ENCODE measurements at regions not wholly inside any gene's neighbourhood (a gene's known extent, or its start where the extent isn't known, plus 50 kb on each side); places are given as distances from the start of the nearest gene placed in this dataset.
"Not testable (repeated sequence)": the region's sequence is repeated elsewhere in the genome, so short reads cannot be mapped to it uniquely, and the experiment has no call there.

DNA sequence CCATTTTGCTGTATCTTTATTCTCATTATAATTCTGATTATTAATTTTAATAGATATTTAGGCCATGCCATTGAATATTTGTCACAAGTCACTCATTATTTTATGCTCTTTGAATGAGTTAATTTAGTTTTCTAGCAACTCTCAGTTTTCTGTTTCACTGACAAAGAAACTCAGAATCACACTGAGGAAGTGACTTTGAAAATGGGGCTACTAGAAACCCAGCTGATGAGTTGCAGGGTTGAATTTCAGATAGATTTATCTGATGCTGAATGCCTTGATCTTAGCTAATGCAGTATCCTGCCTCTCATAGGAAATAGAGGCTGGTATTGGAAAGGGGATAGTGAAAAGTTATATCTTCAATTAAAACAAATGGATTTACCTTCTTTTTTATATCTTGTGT, 67.4 kb upstream of the PLA2G4A start:
- no peak overlapping the region for H3K4me3 Mint-ChIP-seq
- no peaks in the 10 kb centered on the region for H3K4me1 Mint-ChIP-seq
- Histone ChIP-seq H3K79me2 (ENCODE audit: control insufficient read depth, insufficient read depth, low read length) (no peaks in the 10 kb centered on the region), H3K36me3 (replicated peaks in 1 of 2; ENCODE audit: control extremely low read depth in 1 of 2, control insufficient read depth in 1 of 2, extremely low read depth in 1 of 2, insufficient read depth in 2 of 2, low read length in 1 of 2) (no peaks in the 10 kb centered on the region), H3K9me3 (ENCODE audit: control extremely low read depth in 1 of 3, control insufficient read depth in 2 of 3, insufficient read depth in 1 of 3, low read length in 2 of 3) (no peaks in the 10 kb centered on the region), H4K20me1 (ENCODE audit: control insufficient read depth, insufficient read depth, low read length, poor library complexity, severe bottlenecking) (no peaks in the 10 kb centered on the region), H2AFZ (ENCODE audit: insufficient read depth, low read depth, low read length, poor library complexity, severe bottlenecking) (no peak overlapping the region), H3K27me3 (replicated peaks in 1 of 4; ENCODE audit: control extremely low read depth in 1 of 4, control insufficient read depth in 3 of 4, insufficient read depth in 4 of 4, low read length in 3 of 4) (no peaks in the 10 kb centered on the region), H3K4me3 (ENCODE audit: control extremely low read depth in 1 of 5, extremely low read depth in 1 of 5, insufficient read depth in 1 of 5, low read depth in 2 of 5, low read length in 4 of 5) (no peak overlapping the region), H3K27ac (ENCODE audit: low read length in 2 of 2) (no peak overlapping the region), H3K4me2 (replicated peaks; ENCODE audit: low read depth, low read length, poor library complexity, severe bottlenecking) (no peak overlapping the region), H3K9ac (ENCODE audit: low read length) (no peak overlapping the region), H3K4me1 (ENCODE audit: control insufficient read depth in 2 of 2, insufficient read depth in 2 of 2, low read length in 2 of 2) (no peaks in the 10 kb centered on the region)
- no peak for ATAC-seq (ENCODE audit: low read depth)
- TF ChIP-seq EZH2 (IDR thresholded peaks at IDR 0.05; ENCODE audit: borderline replicate concordance, insufficient read depth, low read depth, low read length, poor library complexity, severe bottlenecking) = no peak
- TF ChIP-seq, protein P1, sequence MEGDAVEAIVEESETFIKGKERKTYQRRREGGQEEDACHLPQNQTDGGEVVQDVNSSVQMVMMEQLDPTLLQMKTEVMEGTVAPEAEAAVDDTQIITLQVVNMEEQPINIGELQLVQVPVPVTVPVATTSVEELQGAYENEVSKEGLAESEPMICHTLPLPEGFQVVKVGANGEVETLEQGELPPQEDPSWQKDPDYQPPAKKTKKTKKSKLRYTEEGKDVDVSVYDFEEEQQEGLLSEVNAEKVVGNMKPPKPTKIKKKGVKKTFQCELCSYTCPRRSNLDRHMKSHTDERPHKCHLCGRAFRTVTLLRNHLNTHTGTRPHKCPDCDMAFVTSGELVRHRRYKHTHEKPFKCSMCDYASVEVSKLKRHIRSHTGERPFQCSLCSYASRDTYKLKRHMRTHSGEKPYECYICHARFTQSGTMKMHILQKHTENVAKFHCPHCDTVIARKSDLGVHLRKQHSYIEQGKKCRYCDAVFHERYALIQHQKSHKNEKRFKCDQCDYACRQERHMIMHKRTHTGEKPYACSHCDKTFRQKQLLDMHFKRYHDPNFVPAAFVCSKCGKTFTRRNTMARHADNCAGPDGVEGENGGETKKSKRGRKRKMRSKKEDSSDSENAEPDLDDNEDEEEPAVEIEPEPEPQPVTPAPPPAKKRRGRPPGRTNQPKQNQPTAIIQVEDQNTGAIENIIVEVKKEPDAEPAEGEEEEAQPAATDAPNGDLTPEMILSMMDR (IDR thresholded peaks at IDR 0.05) = no peak
- POLR2A ChIA-PET = no interaction called here
- no peak for DNase-seq
- H3K27me3 Mint-ChIP-seq = no peaks in the 10 kb centered on the region
- intact Hi-C loops (cut with micrococcal nuclease) = no loop called here
- no peak overlapping the region for H3K27ac Mint-ChIP-seq
- CTCF ChIA-PET = no interaction called here
- peaks cover 3% of the 10 kb centered on the region for H3K9me3 Mint-ChIP-seq (ENCODE audit: insufficient read depth)

DNA sequence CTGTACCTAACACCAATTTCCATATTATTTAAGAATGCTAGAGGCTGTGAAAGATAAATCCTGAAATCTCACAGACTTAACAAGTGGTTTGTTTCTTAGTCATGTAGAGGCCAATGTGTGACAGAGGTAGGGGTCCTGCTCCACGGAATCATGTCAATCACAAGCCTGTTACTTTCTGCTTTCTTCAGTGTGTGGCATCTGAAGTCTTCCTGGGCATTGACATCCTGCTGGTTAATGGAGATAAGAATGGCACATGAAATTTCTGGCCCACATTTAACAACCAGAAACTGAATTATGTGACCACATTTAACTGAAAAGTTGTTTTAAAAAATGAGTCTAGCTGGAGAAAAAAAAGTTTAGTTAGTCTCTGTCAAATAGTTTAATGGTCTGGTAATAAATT, 68.3 kb upstream of the PLA2G4A start:
- no peak for DNase-seq
- no peak for ATAC-seq (ENCODE audit: low read depth)
- CTCF ChIA-PET = no interaction called here
- Histone ChIP-seq H2AFZ (ENCODE audit: insufficient read depth, low read depth, low read length, poor library complexity, severe bottlenecking) (no peak overlapping the region), H3K27ac (ENCODE audit: low read length in 2 of 2) (no peak overlapping the region), H3K4me3 (ENCODE audit: control extremely low read depth in 1 of 5, extremely low read depth in 1 of 5, insufficient read depth in 1 of 5, low read depth in 2 of 5, low read length in 4 of 5) (no peak overlapping the region), H4K20me1 (ENCODE audit: control insufficient read depth, insufficient read depth, low read length, poor library complexity, severe bottlenecking) (no peaks in the 10 kb centered on the region), H3K4me2 (replicated peaks; ENCODE audit: low read depth, low read length, poor library complexity, severe bottlenecking) (no peak overlapping the region), H3K9me3 (ENCODE audit: control extremely low read depth in 1 of 3, control insufficient read depth in 2 of 3, insufficient read depth in 1 of 3, low read length in 2 of 3) (no peaks in the 10 kb centered on the region), H3K36me3 (replicated peaks in 1 of 2; ENCODE audit: control extremely low read depth in 1 of 2, control insufficient read depth in 1 of 2, extremely low read depth in 1 of 2, insufficient read depth in 2 of 2, low read length in 1 of 2) (no peaks in the 10 kb centered on the region), H3K79me2 (ENCODE audit: control insufficient read depth, insufficient read depth, low read length) (no peaks in the 10 kb centered on the region), H3K9ac (ENCODE audit: low read length) (no peak overlapping the region), H3K4me1 (ENCODE audit: control insufficient read depth in 2 of 2, insufficient read depth in 2 of 2, low read length in 2 of 2) (no peaks in the 10 kb centered on the region), H3K27me3 (replicated peaks in 1 of 4; ENCODE audit: control extremely low read depth in 1 of 4, control insufficient read depth in 3 of 4, insufficient read depth in 4 of 4, low read length in 3 of 4) (no peaks in the 10 kb centered on the region)
- POLR2A ChIA-PET = no interaction called here
- H3K4me3 Mint-ChIP-seq = no peak overlapping the region
- H3K9me3 Mint-ChIP-seq (ENCODE audit: insufficient read depth) = peaks cover 3% of the 10 kb centered on the region
- H3K27ac Mint-ChIP-seq = no peak overlapping the region
- TF ChIP-seq EZH2 (IDR thresholded peaks at IDR 0.05; ENCODE audit: borderline replicate concordance, insufficient read depth, low read depth, low read length, poor library complexity, severe bottlenecking) = no peak
- TF ChIP-seq, protein P1 (IDR thresholded peaks at IDR 0.05) = no peak
- no peaks in the 10 kb centered on the region for H3K27me3 Mint-ChIP-seq
- WGBS (ENCODE audit: insufficient coverage) = 33% methylated on average over 1 of the region's 1 CpG
- intact Hi-C loops (cut with micrococcal nuclease) = no loop called here
- H3K4me1 Mint-ChIP-seq = no peaks in the 10 kb centered on the region

DNA sequence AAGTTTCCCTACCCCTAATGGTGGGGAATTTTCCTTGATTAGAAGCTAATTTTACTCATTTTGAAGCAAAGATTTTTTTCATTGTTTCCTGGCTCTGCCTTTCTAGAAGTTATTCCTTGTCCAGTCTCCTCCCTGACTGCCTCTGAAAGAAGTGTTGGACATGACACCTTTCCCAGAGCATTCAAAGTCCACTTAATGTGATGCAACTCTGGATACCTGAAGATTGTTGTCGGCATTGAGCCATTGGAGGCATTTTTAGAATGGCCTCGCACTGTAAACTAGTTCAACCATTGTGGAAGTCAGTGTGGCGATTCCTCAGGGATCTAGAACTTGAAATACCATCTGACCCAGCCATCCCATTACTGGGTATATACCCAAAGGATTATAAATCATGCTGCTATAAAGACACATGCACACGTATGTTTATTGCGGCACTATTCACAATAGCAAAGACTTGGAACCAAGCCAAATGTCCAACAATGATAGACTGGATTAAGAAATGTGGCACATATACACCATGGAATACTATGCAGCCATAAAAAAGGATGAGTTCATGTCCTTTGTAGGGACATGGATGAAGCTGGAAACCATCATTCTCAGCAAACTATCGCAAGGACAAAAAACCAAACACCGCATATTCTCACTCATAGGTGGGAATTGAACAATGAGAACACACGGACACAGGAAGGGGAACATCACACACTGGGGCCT, 69.7 kb upstream of the PLA2G4A start:
- H3K4me2 ChIP-seq (replicated peaks; ENCODE audit: low read depth, low read length, poor library complexity, severe bottlenecking); H3K36me3 ChIP-seq (replicated peaks in 1 of 2; ENCODE audit: control extremely low read depth in 1 of 2, control insufficient read depth in 1 of 2, extremely low read depth in 1 of 2, insufficient read depth in 2 of 2, low read length in 1 of 2); intact Hi-C loops (cut with micrococcal nuclease); H3K27me3 Mint-ChIP-seq; H3K4me1 Mint-ChIP-seq; H3K4me1 ChIP-seq (ENCODE audit: control insufficient read depth in 2 of 2, insufficient read depth in 2 of 2, low read length in 2 of 2); H3K4me3 ChIP-seq (ENCODE audit: control extremely low read depth in 1 of 5, extremely low read depth in 1 of 5, insufficient read depth in 1 of 5, low read depth in 2 of 5, low read length in 4 of 5); H3K27ac ChIP-seq (ENCODE audit: low read length in 2 of 2); CTCF ChIA-PET; H3K9me3 ChIP-seq (ENCODE audit: control extremely low read depth in 1 of 3, control insufficient read depth in 2 of 3, insufficient read depth in 1 of 3, low read length in 2 of 3); ATAC-seq (ENCODE audit: low read depth); H2AFZ ChIP-seq (ENCODE audit: insufficient read depth, low read depth, low read length, poor library complexity, severe bottlenecking); DNase-seq; H3K27ac Mint-ChIP-seq; H3K9ac ChIP-seq (ENCODE audit: low read length); H3K79me2 ChIP-seq (ENCODE audit: control insufficient read depth, insufficient read depth, low read length); H4K20me1 ChIP-seq (ENCODE audit: control insufficient read depth, insufficient read depth, low read length, poor library complexity, severe bottlenecking); POLR2A ChIA-PET; H3K4me3 Mint-ChIP-seq; H3K27me3 ChIP-seq (replicated peaks in 1 of 4; ENCODE audit: control extremely low read depth in 1 of 4, control insufficient read depth in 3 of 4, insufficient read depth in 4 of 4, low read length in 3 of 4); H3K9me3 Mint-ChIP-seq (ENCODE audit: insufficient read depth): not testable (repeated sequence)
- WGBS (ENCODE audit: insufficient coverage) = 93% methylated on average over 3 of the region's 8 CpGs

Measured in B cell (primary cell).